ENCODE measurements at regions not wholly inside any gene's neighbourhood (a gene's known extent, or its start where the extent isn't known, plus 50 kb on each side); places are given as distances from the start of the nearest gene placed in this dataset.

DNA sequence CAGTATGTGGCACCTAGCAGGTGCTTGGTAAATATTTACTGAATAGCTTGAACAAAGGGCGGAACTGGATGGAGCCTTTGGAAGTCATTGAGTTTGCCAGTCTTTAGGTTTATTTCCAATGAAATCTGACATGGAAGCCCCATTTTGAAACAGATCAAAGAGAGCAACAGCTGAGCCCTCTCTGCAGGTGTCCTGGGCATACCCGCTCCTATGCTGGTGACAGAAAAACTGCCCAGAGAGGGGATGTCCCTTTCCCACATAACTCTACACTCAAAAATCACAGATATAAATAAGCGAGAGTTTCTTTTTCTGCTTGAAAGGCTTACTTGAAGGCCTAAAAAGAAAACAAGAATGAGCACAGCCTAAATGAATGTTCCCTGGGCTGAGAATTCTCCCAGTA lies 53.0 kb upstream of the RALY start:
- TF ChIP-seq, protein P1, sequence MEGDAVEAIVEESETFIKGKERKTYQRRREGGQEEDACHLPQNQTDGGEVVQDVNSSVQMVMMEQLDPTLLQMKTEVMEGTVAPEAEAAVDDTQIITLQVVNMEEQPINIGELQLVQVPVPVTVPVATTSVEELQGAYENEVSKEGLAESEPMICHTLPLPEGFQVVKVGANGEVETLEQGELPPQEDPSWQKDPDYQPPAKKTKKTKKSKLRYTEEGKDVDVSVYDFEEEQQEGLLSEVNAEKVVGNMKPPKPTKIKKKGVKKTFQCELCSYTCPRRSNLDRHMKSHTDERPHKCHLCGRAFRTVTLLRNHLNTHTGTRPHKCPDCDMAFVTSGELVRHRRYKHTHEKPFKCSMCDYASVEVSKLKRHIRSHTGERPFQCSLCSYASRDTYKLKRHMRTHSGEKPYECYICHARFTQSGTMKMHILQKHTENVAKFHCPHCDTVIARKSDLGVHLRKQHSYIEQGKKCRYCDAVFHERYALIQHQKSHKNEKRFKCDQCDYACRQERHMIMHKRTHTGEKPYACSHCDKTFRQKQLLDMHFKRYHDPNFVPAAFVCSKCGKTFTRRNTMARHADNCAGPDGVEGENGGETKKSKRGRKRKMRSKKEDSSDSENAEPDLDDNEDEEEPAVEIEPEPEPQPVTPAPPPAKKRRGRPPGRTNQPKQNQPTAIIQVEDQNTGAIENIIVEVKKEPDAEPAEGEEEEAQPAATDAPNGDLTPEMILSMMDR (IDR thresholded peaks at IDR 0.05; ENCODE audit: low read length, missing control alignments): no peak
- no peak overlapping the region for H3K4me3 ChIP-seq (replicated peaks; ENCODE audit: low read depth, low read length)
- no peak for DNase-seq (ENCODE audit: low read depth)

Measured in fibroblast of pulmonary artery (primary cell).